Mesenteric fat pad (tissue), 1 donor: ENCODE measurements at regions not wholly inside any gene's neighbourhood (a gene's known extent, or its start where the extent isn't known, plus 50 kb on each side); places are given as distances from the start of the nearest gene placed in this dataset.
A peak's percentile ranks its signal among the peaks of the same experiment; 100 is the strongest.
"Not testable (repeated sequence)": the region's sequence is repeated elsewhere in the genome, so short reads cannot be mapped to it uniquely, and the experiment has no call there.

Source experiments
- DNase-seq: peaks from one replicate; pipeline ENCODE4 v3.0.0-alpha.2; 2020; ENCODE audit warnings: low spot score
- donor health status: DM: yes; HTN: yes; CAD: no.

DNA sequence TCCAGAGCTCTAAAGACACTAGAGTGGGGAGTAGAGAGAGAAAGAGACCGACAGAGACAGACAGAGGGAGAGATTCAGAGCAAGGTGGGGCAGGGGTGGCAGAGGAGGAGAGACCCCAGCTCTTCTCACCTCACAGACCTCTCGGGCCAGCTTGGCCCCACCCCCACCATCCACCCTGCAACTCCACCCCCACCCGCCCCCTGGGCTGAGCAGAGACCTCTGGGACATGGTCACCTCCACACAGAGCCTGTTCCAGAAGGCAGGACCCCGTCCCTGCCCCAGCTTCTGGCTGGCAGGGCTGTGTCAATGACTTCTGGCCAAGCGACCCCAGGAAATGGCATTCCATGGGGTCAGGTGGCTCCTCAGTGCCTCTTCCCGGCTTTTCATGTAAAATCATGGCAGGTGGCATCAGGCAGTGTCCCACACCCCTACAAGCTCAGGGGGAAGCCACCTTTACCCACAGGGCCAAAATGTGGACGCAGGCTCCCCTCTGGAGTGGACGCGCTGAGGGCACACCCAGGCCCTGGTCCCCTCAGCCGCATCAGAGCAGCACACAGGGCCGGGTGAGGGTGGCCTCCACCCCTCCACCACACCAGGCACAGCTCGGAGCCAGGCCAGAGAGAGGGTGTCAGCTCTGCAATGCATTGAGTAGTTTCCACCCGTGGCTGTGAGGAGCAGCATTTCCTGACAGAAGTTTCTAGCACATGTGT lies 131.2 kb upstream of the LPCAT1 start:
- DNase-seq, result peak; percentile 81

DNA sequence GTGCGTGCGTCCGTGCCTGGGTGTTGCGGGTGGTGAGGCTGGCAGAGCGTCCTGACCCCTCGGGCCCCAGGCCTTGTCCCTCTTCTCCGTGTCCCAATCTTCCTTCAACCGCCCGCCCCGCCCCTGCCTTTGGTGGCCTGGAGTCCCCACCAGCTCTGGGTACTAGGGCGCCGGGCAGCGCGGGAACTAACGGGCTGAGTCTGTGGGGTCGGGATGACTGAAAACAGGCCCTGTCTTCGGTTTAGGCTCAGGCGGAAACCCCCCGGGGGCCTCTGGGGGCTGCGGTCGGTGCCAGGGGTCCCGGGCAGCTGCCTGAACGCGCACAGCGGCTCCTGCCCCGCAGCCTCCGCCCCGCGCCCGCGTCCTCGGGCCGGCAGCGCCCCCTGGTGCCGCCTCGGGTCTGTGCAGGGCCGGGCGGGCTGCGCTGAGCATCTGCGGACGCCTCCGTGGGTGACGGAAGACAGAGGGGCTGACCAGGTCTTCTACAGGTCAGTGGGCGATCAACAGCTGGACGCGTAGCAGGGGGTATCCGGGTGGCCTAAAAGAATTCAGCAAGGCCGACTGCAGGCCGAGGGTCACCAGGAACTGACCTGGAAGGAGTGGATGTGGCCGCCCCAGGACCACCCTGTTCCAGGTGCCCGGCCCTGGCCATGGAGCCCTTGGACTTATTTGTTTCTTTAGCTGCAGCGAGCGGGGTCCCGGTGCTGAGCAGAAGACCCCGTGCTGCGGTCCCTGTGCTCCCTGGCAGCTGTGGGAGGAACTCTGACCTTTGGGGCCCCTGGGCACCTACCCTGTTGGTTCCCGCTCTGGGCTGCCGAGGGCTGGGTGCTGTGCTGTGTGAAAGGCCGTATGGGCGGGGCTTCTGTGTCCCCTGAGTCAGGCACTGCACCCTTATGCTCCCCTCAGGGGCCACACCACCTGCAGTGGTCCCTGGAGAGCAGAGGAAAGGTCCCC lies 130.2 kb upstream of the LPCAT1 start:
- DNase-seq, result peak; percentile 62

DNA sequence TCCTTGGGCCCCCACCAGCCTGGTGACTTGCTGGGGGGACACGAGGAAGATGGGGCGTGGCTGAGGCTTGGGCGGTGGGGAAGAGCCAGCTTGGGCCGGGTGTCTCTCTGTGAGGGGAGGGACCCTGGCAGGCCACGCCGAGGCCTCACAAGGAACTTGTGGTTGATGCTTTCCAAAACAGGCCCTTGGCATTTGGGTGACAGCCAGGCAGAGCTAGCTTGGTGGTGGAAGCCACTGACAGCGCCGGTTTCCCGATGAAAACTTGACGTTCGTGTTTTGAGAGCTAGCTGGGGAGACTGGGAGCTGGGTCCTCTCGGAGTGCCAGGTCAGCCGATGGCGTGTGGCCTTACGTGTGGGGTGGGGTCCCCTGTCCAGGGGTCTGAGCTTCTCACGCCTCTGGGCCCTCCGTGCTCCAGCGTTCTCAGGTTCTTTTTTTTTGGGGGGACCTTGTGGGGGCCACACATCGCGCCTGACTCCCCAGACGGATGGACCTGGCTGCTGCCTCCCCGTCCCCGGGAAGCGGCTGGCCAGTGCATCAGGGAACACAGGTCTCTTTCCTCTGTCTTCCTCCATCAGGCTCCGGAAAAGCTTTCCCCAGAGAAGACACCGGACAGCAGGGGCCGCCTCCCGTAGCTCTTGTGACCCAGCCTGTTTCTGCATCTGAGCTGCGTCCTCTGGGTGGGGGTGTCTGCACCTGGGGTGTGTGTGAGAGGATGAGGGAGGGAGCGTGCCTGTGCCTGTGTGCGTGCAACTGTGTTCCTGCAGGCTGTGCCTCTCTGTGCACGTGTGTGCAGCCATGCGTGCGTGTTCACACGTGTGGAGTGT lies 129.3 kb upstream of the LPCAT1 start:
- peak; percentile 64 for DNase-seq

DNA sequence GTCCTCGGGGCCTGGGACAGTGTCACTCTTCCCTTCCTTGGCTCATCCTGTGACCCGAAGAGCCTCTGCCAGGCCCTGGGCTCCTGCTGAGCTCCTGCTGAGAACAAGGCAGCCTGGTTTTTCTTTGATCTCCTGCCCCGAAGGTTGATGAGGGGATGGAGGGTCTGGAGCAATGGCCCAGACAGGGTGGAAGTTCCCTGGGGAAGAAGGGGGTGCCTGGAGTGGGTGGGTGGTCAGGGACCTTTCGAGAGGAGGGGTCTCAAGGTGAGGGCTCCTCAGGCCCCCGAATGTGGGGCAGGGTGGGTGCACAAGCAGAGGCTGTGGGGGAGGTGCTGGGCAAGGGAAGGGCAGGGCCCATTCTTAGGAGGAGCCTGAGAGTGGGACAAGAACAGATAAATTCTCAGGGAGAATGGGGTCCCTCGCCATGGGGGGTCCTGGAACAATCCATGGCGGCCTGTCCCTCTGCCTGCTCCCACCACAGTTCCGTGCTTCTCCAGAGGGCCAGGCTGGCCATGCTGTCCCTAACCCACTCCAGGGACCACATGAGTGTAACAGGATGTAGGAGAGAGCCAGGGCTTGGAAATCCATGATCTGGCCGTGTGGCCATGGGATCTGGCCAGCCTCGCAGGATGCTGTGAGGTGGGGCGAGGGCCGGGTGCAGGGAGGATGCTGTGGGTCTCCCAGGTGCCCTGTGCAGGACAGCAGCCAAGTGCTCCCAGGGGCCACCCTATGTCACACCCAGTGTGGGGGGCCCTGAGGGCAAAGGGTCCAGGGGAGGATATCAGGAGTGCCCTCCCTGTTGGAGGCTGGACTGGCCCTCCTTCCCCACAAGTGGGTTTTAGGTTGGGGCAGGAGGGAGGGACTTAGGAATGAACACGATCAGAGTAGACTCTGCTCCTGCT lies 128.5 kb upstream of the LPCAT1 start:
- DNase-seq, result peak; percentile 77

DNA sequence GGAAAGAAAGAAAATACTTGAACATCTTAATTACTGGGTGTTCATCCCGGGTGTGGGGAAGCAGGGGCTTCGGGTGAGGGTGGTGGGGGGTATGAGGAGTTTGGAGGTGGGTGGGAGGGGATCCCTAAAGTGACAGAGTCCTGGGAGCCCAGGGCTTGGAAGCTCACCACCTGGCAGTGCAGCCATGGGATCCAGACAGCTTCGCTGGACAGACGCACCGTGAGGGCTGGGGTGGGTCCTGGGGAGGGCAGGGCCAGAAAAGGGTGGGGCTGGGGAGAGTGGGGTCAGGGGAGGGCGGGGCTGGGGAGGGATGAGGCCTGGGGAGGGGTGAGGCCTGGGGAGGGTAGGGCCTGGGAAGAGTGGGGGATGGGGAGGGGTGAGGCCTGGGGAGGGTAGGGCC lies 127.5 kb upstream of the LPCAT1 start:
- DNase-seq, result peak; percentile 30

DNA sequence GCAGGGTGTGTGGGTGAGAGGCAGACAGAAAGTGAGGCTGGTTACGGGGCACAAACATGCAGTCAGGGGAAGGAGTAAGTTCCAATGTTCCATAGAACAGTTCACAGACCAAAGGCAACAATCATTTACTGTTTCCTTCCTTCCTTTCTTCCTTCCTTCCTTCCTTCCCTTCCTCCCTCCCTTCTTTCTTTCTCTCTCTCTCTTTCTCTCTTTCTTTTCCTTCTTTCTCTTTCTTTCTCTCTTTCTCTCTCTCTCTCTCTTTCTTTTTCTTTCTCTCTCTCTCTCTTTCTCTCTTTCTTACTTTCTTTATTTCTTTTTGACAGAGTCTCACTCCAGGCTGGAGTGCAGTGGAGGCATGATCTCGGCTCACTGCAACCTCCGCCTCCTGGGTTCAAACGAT lies 125.8 kb upstream of the LPCAT1 start:
- no peak for DNase-seq

DNA sequence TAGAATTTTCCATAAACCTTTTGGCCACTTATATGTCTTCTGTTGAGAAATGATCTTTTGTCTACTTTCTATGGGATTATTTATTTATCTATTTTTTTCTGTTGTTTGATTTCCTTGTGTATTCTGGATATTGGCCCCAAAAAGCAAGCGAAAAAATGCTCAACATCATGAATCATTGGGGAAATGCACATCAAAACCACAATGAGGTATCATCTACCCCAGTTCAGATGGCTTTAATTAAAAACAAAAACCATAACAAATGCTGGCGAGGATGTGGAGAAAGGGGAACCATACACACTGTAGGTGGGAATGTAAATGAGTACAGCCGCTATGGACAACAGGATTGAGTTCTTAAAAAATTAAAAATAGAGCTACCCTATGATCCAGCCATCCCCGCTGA lies 125.0 kb upstream of the LPCAT1 start:
- no peak for DNase-seq

DNA sequence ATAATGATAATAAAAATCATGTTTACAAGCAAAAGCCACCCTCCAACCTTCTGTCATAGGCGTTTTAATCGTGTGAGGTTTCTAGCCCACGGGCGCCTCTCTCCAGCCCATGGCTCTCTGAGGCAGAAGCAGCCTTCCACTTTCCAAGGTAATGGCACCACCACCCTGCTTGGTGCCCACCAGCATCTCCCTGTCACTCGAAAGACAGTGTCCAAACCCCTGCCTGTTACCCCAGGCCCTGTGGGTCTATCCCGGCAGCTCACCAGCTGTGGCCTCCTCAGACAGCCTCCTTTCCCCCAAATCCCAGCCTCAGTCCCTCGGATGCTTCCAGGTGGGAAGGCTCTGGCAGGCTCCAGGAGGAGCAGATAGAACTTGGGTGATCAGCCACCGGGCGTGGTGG lies 123.8 kb upstream of the LPCAT1 start:
- no peak for DNase-seq

DNA sequence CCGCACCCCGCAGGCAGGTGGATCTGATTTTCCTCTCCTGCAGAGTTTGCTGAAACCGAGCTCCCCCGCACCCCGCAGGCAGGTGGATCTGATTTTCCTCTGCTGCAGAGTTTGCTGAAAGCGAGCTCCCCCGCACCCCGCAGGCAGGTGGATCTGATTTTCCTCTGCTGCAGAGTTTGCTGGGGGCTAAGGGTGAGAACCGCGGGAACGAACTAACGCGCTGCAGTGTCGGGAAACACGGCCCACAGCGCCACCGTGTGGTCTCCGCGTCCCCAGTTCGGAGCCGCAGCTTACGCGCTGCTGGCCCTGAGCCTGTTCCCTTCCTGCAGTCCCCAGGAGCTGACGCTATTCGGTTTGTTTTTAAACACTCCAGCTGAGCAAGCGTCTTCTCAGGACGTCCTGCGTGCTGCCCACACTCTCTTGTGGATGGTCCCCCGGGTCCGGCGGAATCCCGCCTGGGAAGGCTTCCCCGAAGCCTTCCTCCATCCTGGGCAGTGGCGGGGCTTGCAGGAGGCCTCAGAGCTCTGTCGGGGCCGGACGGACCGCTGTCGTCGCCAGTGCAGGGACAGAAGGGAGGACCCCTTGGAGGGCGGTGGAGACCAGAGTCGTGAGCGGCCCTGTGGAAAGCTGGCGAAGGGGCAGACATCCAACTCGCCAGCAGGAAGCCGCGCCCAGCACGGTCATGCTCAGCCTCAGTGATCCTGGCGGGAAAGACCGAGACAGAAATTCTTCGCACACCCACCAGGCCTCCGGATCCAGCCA lies 121.2 kb upstream of the LPCAT1 start:
- DNase-seq, result no peak

DNA sequence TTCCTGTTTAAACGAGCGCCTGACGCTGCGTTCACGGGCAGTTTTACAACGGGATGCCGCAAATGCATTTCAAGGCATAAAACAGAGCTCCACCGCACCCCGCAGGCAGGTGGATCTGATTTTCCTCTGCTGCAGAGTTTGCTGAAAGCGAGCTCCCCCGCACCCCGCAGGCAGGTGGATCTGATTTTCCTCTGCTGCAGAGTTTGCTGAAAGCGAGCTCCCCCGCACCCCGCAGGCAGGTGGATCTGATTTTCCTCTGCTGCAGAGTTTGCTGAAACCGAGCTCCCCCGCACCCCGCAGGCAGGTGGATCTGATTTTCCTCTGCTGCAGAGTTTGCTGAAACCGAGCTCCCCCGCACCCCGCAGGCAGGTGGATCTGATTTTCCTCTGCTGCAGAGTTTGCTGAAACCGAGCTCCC lies 120.6 kb upstream of the LPCAT1 start:
- not testable (repeated sequence) for DNase-seq

DNA sequence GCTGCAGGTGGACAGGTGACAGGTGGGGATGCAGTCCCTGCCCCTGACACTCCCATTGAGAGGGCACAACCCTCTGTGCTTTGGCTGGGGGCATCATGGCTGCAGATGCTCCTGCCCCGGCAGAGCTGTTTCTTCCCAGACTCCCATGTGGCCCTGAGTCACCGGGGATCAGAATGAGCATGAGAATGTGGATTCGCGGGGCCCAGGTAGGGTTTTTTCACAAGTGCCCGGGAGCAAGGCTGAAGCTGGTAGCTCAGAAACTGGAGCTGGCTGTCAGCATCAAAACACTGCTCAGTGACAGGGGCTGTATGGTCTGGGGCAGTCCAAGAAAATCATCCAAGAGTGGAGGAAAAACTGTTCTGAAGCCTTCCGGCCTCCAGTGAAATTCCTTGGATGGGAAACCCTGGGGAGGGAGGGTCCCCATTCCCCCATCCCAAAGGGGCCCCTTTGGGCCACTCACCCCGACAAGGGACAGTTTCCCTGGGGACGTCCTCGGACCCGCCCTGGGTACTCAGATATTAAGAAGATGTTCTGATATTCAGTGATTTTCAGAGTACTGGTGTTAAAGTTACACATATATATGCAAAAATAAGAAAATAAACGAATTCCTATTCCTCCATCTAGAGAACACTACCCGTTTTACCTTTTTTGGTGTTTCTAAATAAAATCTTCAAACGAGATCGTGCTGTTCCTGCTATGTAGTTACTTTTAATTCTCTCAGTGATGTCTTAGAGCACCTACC lies 120.1 kb upstream of the LPCAT1 start:
- no peak for DNase-seq

DNA sequence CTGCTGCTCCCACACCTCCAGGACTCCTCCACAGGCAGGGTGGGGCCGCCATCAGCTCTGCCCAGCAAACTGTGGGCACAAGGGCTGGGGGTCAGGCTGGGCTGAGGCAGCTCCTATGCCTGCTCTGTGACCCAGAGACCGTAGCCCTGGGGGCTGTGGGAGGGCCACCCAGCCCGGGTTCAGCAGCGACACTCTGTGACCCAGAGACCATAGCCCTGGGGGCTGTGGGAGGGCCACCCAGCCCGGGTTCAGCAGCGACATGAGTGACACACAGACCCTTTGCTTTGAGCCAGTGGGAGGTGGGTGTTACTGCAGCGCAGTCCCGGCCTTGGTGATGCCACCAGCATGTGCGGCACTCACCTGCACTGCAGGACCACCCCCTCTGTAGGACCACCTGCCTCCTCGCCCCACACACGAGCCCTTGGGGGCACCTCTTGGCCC lies 118.9 kb upstream of the LPCAT1 start:
- no peak for DNase-seq

DNA sequence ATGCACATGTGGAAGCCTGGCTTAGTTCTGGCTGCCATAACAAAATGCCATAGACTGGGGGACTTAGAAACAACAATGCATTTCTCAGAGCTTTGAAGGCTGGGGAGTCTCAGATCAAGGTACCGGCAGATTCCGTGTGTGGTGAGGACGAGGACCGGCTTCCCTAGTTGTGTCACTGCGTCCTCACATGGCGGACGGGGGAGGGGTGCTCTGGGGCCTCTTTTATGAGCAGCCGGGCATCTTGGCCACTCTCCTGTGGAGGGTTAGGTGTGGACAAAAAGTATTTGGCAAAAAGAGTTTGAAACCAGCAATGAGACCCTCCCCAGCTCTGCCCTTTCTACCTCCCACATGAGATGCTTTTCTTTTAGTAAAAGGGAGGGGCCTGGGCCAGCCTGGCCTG lies 118.5 kb upstream of the LPCAT1 start:
- no peak for DNase-seq

DNA sequence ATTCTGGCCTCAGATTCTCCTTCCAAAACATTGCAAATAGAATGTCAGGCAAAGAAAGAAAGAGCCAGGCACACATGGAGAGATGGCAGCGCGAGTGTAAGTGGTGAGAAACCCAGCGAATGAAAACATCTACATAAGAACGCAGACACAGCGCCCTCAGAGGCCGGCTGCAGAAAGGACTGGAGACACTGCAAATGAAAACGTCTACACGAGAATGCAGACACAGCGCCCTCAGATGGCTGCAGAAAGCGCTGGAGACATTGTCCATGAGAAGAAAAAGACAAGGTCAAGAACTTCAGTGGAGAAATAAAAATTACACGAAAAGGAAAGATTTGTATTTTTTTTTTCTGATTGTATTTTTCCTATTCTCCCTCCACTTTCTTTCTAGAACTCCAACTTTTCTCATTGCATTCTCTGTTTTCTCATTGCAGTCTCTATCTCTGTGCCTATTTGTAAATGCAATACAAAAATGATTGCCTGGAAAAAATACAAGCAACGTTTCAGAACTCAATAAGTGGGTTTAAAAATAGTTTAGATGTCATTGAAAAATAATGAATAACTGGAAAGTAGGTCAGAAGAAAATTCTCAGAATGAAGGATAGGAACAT lies 117.9 kb upstream of the LPCAT1 start:
- no peak for DNase-seq

DNA sequence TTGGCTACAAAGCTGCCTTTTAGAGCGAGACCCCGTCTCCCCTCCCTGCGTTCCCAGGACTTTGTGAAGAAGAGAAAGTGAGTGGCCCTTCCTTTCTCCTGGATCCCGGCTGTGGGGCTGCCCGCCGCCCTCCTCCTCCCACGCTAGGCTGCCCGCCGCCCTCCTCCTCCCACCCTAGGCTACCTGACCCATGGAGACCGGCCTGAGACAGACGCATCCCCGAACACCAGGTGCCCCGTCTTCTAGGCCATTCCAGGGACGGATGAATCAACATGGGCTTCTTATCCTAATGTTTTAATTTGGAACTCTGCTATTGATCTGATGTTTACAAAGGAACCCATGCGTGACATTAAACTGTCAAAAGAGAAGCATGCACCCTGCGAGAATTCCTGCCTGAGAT lies 117.3 kb upstream of the LPCAT1 start:
- no peak for DNase-seq

DNA sequence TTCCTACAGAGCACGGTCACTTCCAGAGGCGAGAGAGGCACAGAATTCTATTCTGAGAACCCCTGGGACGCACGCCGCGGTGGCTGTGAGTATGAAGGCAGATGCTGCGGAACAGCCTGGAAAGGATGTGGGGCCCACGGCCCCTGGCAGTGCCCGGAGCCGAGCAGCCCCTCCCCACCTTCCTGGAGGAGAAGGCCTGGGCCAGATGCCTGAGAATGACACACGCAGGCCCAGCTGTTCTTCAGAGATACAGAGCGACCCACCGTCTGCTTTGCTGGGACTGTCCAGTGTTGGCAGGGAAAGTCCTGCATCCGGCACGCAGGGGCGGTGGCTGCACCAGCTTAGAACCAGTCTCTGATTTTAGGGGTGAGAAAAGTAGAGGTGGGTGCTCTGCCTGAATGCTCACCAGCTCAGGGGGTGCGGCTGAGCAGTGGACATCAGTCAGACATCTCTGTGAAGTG lies 116.7 kb upstream of the LPCAT1 start:
- DNase-seq, result no peak

DNA sequence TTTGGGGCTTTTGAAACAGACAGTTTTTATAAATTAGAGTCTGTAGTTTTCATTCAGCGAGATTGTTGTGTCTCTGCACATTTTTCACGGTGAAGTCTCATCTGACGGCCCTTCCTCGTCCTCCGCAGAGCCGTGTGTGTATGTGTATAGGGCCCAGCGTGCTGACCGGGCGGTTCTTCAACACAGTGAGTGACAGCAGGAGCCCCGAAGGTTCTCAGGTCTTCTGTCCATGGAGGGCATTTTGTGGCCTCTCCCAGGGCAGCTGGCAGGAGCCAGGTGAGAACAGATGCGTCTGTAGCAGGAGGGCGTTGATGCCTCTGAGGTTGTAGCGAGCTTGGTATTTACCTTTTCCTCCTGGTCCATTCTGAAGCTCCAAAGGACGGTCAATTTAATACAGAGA lies 116.0 kb upstream of the LPCAT1 start:
- peak; percentile 77 for DNase-seq

DNA sequence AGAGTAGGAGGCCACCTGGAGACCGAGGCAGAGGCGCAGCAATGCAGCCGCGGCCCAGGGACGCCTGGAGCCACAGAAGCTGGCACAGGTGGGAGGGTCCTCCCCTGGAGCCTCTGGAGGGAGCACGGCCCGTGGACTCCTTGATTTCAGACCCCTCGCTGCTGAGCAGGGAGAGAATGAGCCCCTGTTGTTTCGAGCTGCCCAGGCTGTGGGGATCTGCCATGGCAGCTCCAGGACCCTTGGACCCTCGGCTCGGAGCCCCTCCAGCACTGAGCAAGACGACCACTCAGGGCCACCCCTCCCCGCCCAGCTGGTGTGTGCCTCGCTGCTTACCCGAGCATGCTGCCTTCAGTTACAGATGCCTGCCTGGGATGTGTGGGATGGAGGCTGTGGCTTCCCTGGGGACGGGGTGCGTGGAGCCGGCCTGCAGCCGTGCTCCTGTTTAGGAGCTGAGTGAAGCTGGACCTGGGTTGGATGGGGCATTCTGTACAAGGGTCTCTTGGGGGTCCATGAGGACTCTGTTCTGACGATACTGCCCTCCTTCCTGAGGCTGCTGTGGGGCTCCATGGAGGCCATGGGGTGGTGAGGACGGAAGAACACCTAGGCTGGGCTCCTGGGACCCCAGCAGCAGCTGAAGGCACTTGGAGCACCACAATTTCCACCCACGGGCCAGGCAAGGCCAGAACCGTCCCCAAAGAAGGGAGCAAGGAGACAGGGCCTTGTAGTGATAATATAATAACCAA lies 115.1 kb upstream of the LPCAT1 start:
- DNase-seq, result peak; percentile 84
